ENCODE measurements at regions not wholly inside any gene's neighbourhood (a gene's known extent, or its start where the extent isn't known, plus 50 kb on each side); places are given as distances from the start of the nearest gene placed in this dataset.

GRCh38 chr4:110751183-110751582 lies 128.3 kb upstream of the PITX2 start:
- TF ChIP-seq CTCF (IDR thresholded peaks at IDR 0.05; ENCODE audit: borderline replicate concordance, extremely low read depth, low read length, poor library complexity, severe bottlenecking), result no peak
- no peak for TF ChIP-seq EZH2 (IDR thresholded peaks at IDR 0.05; ENCODE audit: borderline replicate concordance, low read depth, low read length, severe bottlenecking)

Data from DND-41 (cell line).